HG02870 (cell line): ENCODE measurements at regions not wholly inside any gene's neighbourhood (a gene's known extent, or its start where the extent isn't known, plus 50 kb on each side); places are given as distances from the start of the nearest gene placed in this dataset.

Experiments used
- ATAC-seq: cut with Tn5 transposase; IDR thresholded peaks from one replicate; pipeline ENCODE4 v1.9.1; 2021; ENCODE audit warnings: mild to moderate bottlenecking, moderate library complexity; ENCODE audit not compliant: unreplicated experiment

GRCh38 chr1:62981434-62981833 is 197.5 kb downstream of the ATG4C start:
- no peak for ATAC-seq

GRCh38 chr1:62988867-62989266 is 204.9 kb downstream of the ATG4C start:
- no peak for ATAC-seq

- no peak for ATAC-seq
Measured at GRCh38 chr1:62989497-62989896, 205.6 kb downstream of the ATG4C start.

- no peak for ATAC-seq
Measured at GRCh38 chr1:62991152-62991551, 207.2 kb downstream of the ATG4C start.

GRCh38 chr1:62993844-62994243 is 209.9 kb downstream of the ATG4C start:
- no peak for ATAC-seq

GRCh38 chr1:62995173-62995572 is 211.2 kb downstream of the ATG4C start:
- ATAC-seq, result no peak

- ATAC-seq, result no peak
Measured at GRCh38 chr1:62997884-62998283, 214.0 kb downstream of the ATG4C start.

- ATAC-seq, result no peak
Measured at GRCh38 chr1:62998845-62999649, 215.1 kb downstream of the ATG4C start.

GRCh38 chr1:63000508-63000907 is 216.6 kb downstream of the ATG4C start:
- ATAC-seq, result no peak

- no peak for ATAC-seq
Measured at GRCh38 chr1:63004868-63005267, 220.9 kb downstream of the ATG4C start.

- no peak for ATAC-seq
Measured at GRCh38 chr1:63005812-63006211, 221.9 kb downstream of the ATG4C start.

- no peak for ATAC-seq
Measured at GRCh38 chr1:63009421-63009820, 225.5 kb downstream of the ATG4C start.

- ATAC-seq, result no peak
Measured at GRCh38 chr1:63010913-63011660, 227.2 kb downstream of the ATG4C start.

GRCh38 chr1:63012339-63012738 is 228.4 kb downstream of the ATG4C start:
- no peak for ATAC-seq

- no peak for ATAC-seq
Measured at GRCh38 chr1:63014267-63014666, 230.3 kb downstream of the ATG4C start.

- ATAC-seq, result no peak
Measured at GRCh38 chr1:63022319-63022718, 238.4 kb downstream of the ATG4C start.

- ATAC-seq, result no peak
Measured at GRCh38 chr1:63023171-63023570, 239.2 kb downstream of the ATG4C start.

- ATAC-seq, result no peak
Measured at GRCh38 chr1:63023637-63024036, 239.7 kb downstream of the ATG4C start.

GRCh38 chr1:63024132-63024531 is 240.2 kb downstream of the ATG4C start:
- no peak for ATAC-seq

GRCh38 chr1:63027176-63027575 is 243.2 kb downstream of the ATG4C start:
- no peak for ATAC-seq

GRCh38 chr1:63032171-63032570 is 248.2 kb downstream of the ATG4C start:
- ATAC-seq, result no peak

GRCh38 chr1:63033211-63033610 is 249.3 kb downstream of the ATG4C start:
- ATAC-seq, result no peak
